H1 (cell line): ENCODE measurements at regions not wholly inside any gene's neighbourhood (a gene's known extent, or its start where the extent isn't known, plus 50 kb on each side); places are given as distances from the start of the nearest gene placed in this dataset.
A peak's percentile ranks its signal among the peaks of the same experiment; 100 is the strongest.

Experiments used
- CTCF ChIA-PET: fragments of 300-600 bp; sonication (Branson Sonifier 250); formaldehyde crosslinking; loops from one replicate; lab custom pipeline; 2021; ENCODE audit not compliant: partially characterized antibody; lab: Charles Lee
- POLR2A ChIA-PET: fragments of 300-600 bp; sonication (Branson Sonifier 250); formaldehyde crosslinking; loops from one replicate; lab custom pipeline; 2021; ENCODE audit warnings: inconsistent platforms; ENCODE audit not compliant: partially characterized antibody; lab: Charles Lee
- DNase-seq, 2 experiments: peaks; one replicate each; pipeline versions ENCODE4 v3.0.0 to v3.0.0-alpha.2; 2010 to 2022; ENCODE audit warnings: low spot score in 2 of 2, low read depth in 1 of 2, mixed read lengths in 1 of 2
- FAIRE-seq: peaks from 2 replicates; lab custom pipeline; 2011; peaks lifted over from hg19 to GRCh38; lab: Jason Lieb, UNC
- H2AFZ ChIP-seq: 2 replicates; pipeline ENCODE4 v1.8.1; 2012; ENCODE audit warnings: low read length, inconsistent platforms
- H2AK5ac ChIP-seq: 2 replicates; pipeline ENCODE4 v1.6.1; 2013; ENCODE audit warnings: low read depth, low read length
- H2BK120ac ChIP-seq: replicated peaks from 2 replicates; pipeline ENCODE3; 2013; ENCODE audit warnings: low read depth, low read length, inconsistent platforms
- H2BK12ac ChIP-seq: 2 replicates; pipeline ENCODE4 v1.6.1; 2013; ENCODE audit warnings: low read depth, low read length
- H2BK15ac ChIP-seq: 2 replicates; pipeline ENCODE4 v1.6.1; 2013; ENCODE audit warnings: low read length
- H2BK20ac ChIP-seq: 2 replicates; pipeline ENCODE4 v1.6.1; 2013; ENCODE audit warnings: low read length
- H2BK5ac ChIP-seq: 2 replicates; pipeline ENCODE4 v1.6.1; 2013; ENCODE audit warnings: low read depth, low read length
- H3K14ac ChIP-seq: 2 replicates; pipeline ENCODE4 v1.6.1; 2013; ENCODE audit warnings: inconsistent platforms; ENCODE audit not compliant: insufficient read length
- H3K18ac ChIP-seq: 2 replicates; pipeline ENCODE4 v1.6.1; 2013; ENCODE audit warnings: low read length; ENCODE audit errors: extremely low read depth
- H3K23ac ChIP-seq: 2 replicates; pipeline ENCODE4 v1.6.1; 2013; ENCODE audit warnings: inconsistent platforms; ENCODE audit not compliant: insufficient read length
- H3K23me2 ChIP-seq: 2 replicates; pipeline ENCODE4 v1.6.1; 2013; ENCODE audit warnings: low read depth, low read length
- H3K27ac ChIP-seq: 2 replicates; pipeline ENCODE4 v1.6.1; 2011; ENCODE audit warnings: low read depth, low read length, inconsistent platforms
- H3K27me3 ChIP-seq, 4 experiments: replicated peaks in 1 of 4; 1 replicate in 1 of 4; 2 replicates in 3 of 4; pipeline versions ENCODE4 v1.6.1 to v1.8.1; 2011 to 2013; ENCODE audit warnings: low read length in 3 of 4, mild to moderate bottlenecking in 3 of 4, inconsistent platforms in 2 of 4, mixed read lengths in 2 of 4, moderate library complexity in 1 of 4; ENCODE audit not compliant: control insufficient read depth in 3 of 4, insufficient read depth in 3 of 4; ENCODE audit errors: extremely low read depth in 1 of 4
- H3K36me3 ChIP-seq, 4 experiments: 2 replicates each; pipeline versions ENCODE4 v1.6.1 to v1.8.1; 2011 to 2013; ENCODE audit warnings: mild to moderate bottlenecking in 4 of 4, low read length in 3 of 4, moderate library complexity in 2 of 4, control low read depth in 1 of 4, inconsistent platforms in 1 of 4; ENCODE audit not compliant: insufficient read depth in 4 of 4, control insufficient read depth in 2 of 4
- H3K4ac ChIP-seq: replicated peaks from 2 replicates; pipeline ENCODE3; 2013; ENCODE audit warnings: low read length, low read depth, mixed read lengths, inconsistent platforms; ENCODE audit not compliant: insufficient read length
- H3K4me1 ChIP-seq, 4 experiments: replicated peaks in 1 of 4; 1 replicate in 1 of 4; 2 replicates in 3 of 4; pipeline versions ENCODE4 v1.6.1 to v1.8.1; 2011 to 2013; ENCODE audit warnings: low read length in 3 of 4, inconsistent platforms in 2 of 4, mixed read lengths in 1 of 4; ENCODE audit not compliant: insufficient read depth in 4 of 4, control insufficient read depth in 3 of 4
- H3K4me2 ChIP-seq, 2 experiments: 2 replicates each; pipeline versions ENCODE4 v1.6.1 to v1.8.1; 2011 to 2013; ENCODE audit warnings: low read depth in 2 of 2, low read length in 2 of 2, control low read depth in 1 of 2, inconsistent platforms in 1 of 2, mild to moderate bottlenecking in 1 of 2; ENCODE audit not compliant: insufficient read depth in 1 of 2
- H3K4me3 ChIP-seq, 4 experiments: fragments of 200-600, 300-600 bp in 1 of 4; sonication (generic), shearing (Covaris generic), sonication (Bioruptor Twin) in 1 of 4; 2 replicates each; pipeline versions ENCODE4 v1.5.1 to v1.8.1; 2011 to 2016; ENCODE audit warnings: low read length in 4 of 4, low read depth in 3 of 4, control low read depth in 2 of 4, inconsistent platforms in 2 of 4, mild to moderate bottlenecking in 2 of 4, mixed read lengths in 1 of 4, moderate library complexity in 1 of 4; ENCODE audit not compliant: insufficient read depth in 2 of 4; ENCODE audit errors: extremely low read depth in 1 of 4
- H3K56ac ChIP-seq: replicated peaks from 2 replicates; pipeline ENCODE3; 2013; ENCODE audit warnings: low read depth, mild to moderate bottlenecking, mixed read lengths, low read length, inconsistent platforms; ENCODE audit not compliant: insufficient read length
- H3K79me1 ChIP-seq: 2 replicates; pipeline ENCODE4 v1.6.1; 2013; ENCODE audit warnings: low read depth, low read length, control low read depth
- H3K79me2 ChIP-seq, 2 experiments: 2 replicates each; pipeline versions ENCODE4 v1.6.1 to v1.8.1; 2012 to 2013; ENCODE audit warnings: low read length in 2 of 2, mild to moderate bottlenecking in 2 of 2, inconsistent platforms in 1 of 2; ENCODE audit not compliant: insufficient read depth in 2 of 2, control insufficient read depth in 1 of 2
- H3K9ac ChIP-seq, 4 experiments: replicated peaks in 1 of 4; 1 replicate in 1 of 4; 2 replicates in 3 of 4; pipeline versions ENCODE4 v1.6.1 to v1.8.1; 2011 to 2013; ENCODE audit warnings: low read depth in 3 of 4, low read length in 3 of 4, control low read depth in 2 of 4, mild to moderate bottlenecking in 2 of 4, moderate library complexity in 2 of 4, inconsistent platforms in 1 of 4; ENCODE audit errors: extremely low read depth in 1 of 4
- H3K9me3 ChIP-seq, 2 experiments: 2 replicates each; pipeline versions ENCODE4 v1.6.1 to v1.8.1; 2012 to 2013; ENCODE audit warnings: mild to moderate bottlenecking in 2 of 2, moderate library complexity in 2 of 2, control low read depth in 1 of 2, inconsistent platforms in 1 of 2, low read depth in 1 of 2, low read length in 1 of 2, mixed read lengths in 1 of 2; ENCODE audit not compliant: insufficient read depth in 2 of 2
- H4K20me1 ChIP-seq, 2 experiments: replicated peaks in 1 of 2; 2 replicates each; pipeline versions ENCODE3 to v1.8.1; 2011 to 2013; ENCODE audit warnings: inconsistent platforms in 2 of 2, low read length in 2 of 2, mild to moderate bottlenecking in 1 of 2; ENCODE audit not compliant: insufficient read depth in 2 of 2, control insufficient read depth in 1 of 2
- H4K5ac ChIP-seq: 2 replicates; pipeline ENCODE4 v1.6.1; 2013; ENCODE audit warnings: low read length, low read depth, mixed read lengths, inconsistent platforms; ENCODE audit not compliant: insufficient read length
- H4K8ac ChIP-seq: 2 replicates; pipeline ENCODE4 v1.8.0; 2013; ENCODE audit warnings: mild to moderate bottlenecking, moderate library complexity, low read length, inconsistent platforms; ENCODE audit not compliant: insufficient read depth; ENCODE audit errors: extremely low read depth
- H4K91ac ChIP-seq: replicated peaks from 2 replicates; pipeline ENCODE3; 2013; ENCODE audit warnings: low read length, mixed read lengths, inconsistent platforms; ENCODE audit not compliant: insufficient read length
- BACH1 ChIP-seq: IDR thresholded peaks from 2 replicates; pipeline ENCODE4 v1.6.1; 2012; ENCODE audit warnings: low read length, improper control_type of control experiment
- CEBPB ChIP-seq: IDR thresholded peaks from 2 replicates; pipeline ENCODE4 v1.6.1; 2012; ENCODE audit warnings: low read depth, low read length
- CTCF ChIP-seq, 3 experiments: IDR thresholded peaks; 1 replicate in 2 of 3; 2 replicates in 1 of 3; pipeline versions ENCODE4 v1.5.1 to v1.6.1; 2011; ENCODE audit warnings: low read length in 3 of 3, mild to moderate bottlenecking in 3 of 3, inconsistent platforms in 2 of 3, low read depth in 1 of 3, moderate library complexity in 1 of 3; ENCODE audit not compliant: insufficient read depth in 1 of 3; ENCODE audit errors: control extremely low read depth in 1 of 3
- RXRA ChIP-seq: IDR thresholded peaks from 2 replicates; pipeline ENCODE4 v1.6.1; 2011; ENCODE audit warnings: low read depth, mild to moderate bottlenecking, low read length, moderate library complexity; ENCODE audit not compliant: insufficient read depth
- SIRT6 ChIP-seq: IDR thresholded peaks from one replicate; pipeline ENCODE4 v1.7.1; 2012; ENCODE audit warnings: low read length, inconsistent platforms
- SP1 ChIP-seq: IDR thresholded peaks from 2 replicates; pipeline ENCODE4 v1.6.1; 2011; ENCODE audit warnings: low read depth, low read length
- SP4 ChIP-seq: IDR thresholded peaks from 2 replicates; pipeline ENCODE4 v1.6.1; 2012; ENCODE audit warnings: low read length, inconsistent platforms
- TAF7 ChIP-seq: optimal IDR thresholded peaks from 2 replicates; pipeline ENCODE3; 2011; ENCODE audit warnings: low read depth, mild to moderate bottlenecking, inconsistent platforms, low read length, moderate library complexity, borderline replicate concordance
- TEAD4 ChIP-seq: IDR thresholded peaks from 2 replicates; pipeline ENCODE4 v1.6.1; 2012; ENCODE audit warnings: low read depth, low read length, inconsistent platforms, mixed read lengths
- WGBS, 2 experiments: shearing (Covaris generic) in 1 of 2; methylation state at CpG; one replicate each; pipeline versions ENCODE4 v1.1.6 to v1.1.7; 2013 to 2015; ENCODE audit warnings: low lambda C conversion rate in 2 of 2, mixed read lengths in 2 of 2, inconsistent platforms in 1 of 2, low coverage in 1 of 2, missing lambda C conversion rate in 1 of 2; ENCODE audit not compliant: insufficient replicate concordance in 2 of 2, insufficient coverage in 1 of 2, insufficient read length in 1 of 2; ENCODE audit errors: extremely low coverage in 1 of 2, missing lambda C conversion rate in 1 of 2; 5-methylcytosine and 5-hydroxymethylcytosine counted together
- TF ChIP-seq, protein P1 (sequence below): IDR thresholded peaks from 2 replicates; pipeline ENCODE4 v1.6.1; 2011; ENCODE audit warnings: low read length, improper control_type of control experiment

GRCh38 chr2:217014328-217015105 lies 154.7 kb upstream of the TNP1 start:
- Histone ChIP-seq H3K36me3 (no peaks in the 10 kb centered on the region), H3K14ac (no peak overlapping the region), H3K27ac (no peak overlapping the region), H3K79me2 (no peaks in the 10 kb centered on the region), H2BK15ac (no peak overlapping the region), H3K9ac (no peak overlapping the region), H3K4me3 (no peak overlapping the region), H2BK120ac (no peak overlapping the region), H3K23ac (no peak overlapping the region), H3K4me1 (no peaks in the 10 kb centered on the region), H3K9me3 (no peaks in the 10 kb centered on the region), H2BK12ac (no peak overlapping the region), H4K20me1 (no peaks in the 10 kb centered on the region), H4K5ac (no peak overlapping the region), H4K91ac (no peak overlapping the region), H4K8ac (no peak overlapping the region), H3K56ac (no peak overlapping the region), H3K18ac (0 out of 2 replicates have a peak overlapping the region, but pooled peaks have one; percentile 20), H3K79me1 (no peaks in the 10 kb centered on the region), H3K4me2 (no peak overlapping the region), H3K23me2 (no peaks in the 10 kb centered on the region; the same call in 1 of the 2 replicates), H3K27me3 (no peaks in the 10 kb centered on the region), H2BK20ac (no peak overlapping the region), H2AFZ (no peak overlapping the region), H2AK5ac (no peak overlapping the region), H2BK5ac (no peak overlapping the region), H3K4ac (no peak overlapping the region)
- CTCF ChIA-PET: interaction anchor here (0.5 to 1.4 kb wide), 4 partner anchors 26 to 716 kb away, joined by 3 read pairs; no protein-coding TSS in a partner anchor
- WGBS, 2 experiments: 79% methylated on average over 6 of the region's 6 CpGs; no CpG with 5 or more reads in 1 of the 2 experiments
- FAIRE-seq (no peak), DNase-seq (no peak)
- POLR2A ChIA-PET: no interaction called here
- TF ChIP-seq TAF7 (no peak), BACH1 (no peak), CEBPB (no peak), SP4 (no peak), SIRT6 (no peak), RXRA (no peak), CTCF (IDR thresholded peaks at IDR 0.05; ENCODE audit: control extremely low read depth in 1 of 3, insufficient read depth in 1 of 3, low read depth in 1 of 3, low read length in 3 of 3) (0 out of 4 replicates have a peak, but pooled peaks of 1 of the 3 experiments have one; percentile 8), SP1 (no peak), TEAD4 (peak; percentile 53; the same call in 1 of the 2 replicates)
- TF ChIP-seq, protein P1, sequence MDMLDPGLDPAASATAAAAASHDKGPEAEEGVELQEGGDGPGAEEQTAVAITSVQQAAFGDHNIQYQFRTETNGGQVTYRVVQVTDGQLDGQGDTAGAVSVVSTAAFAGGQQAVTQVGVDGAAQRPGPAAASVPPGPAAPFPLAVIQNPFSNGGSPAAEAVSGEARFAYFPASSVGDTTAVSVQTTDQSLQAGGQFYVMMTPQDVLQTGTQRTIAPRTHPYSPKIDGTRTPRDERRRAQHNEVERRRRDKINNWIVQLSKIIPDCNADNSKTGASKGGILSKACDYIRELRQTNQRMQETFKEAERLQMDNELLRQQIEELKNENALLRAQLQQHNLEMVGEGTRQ: no peak
